Stimulated activated CD8-positive, alpha-beta memory T cell treated with anti-CD3 and anti-CD28 coated beads, Interleukin-2, amount 100 ng/mL, for 1 hour (primary cell): ENCODE measurements at regions not wholly inside any gene's neighbourhood (a gene's known extent, or its start where the extent isn't known, plus 50 kb on each side); places are given as distances from the start of the nearest gene placed in this dataset.

Experiments
- DNase-seq, 2 donors: peaks; one replicate each; pipeline ENCODE4 v3.0.0-alpha.2; 2020; ENCODE audit warnings: low read depth in 2 of 2

- no peak for DNase-seq
Observed at GRCh38 chr6:10248378-10248843, 166.5 kb downstream of the TFAP2A start.

- no peak for DNase-seq
Observed at GRCh38 chr6:10237298-10238038, 177.4 kb downstream of the TFAP2A start.

- DNase-seq: no peak
Observed at GRCh38 chr6:10235344-10235743, 179.5 kb downstream of the TFAP2A start.

- no peak for DNase-seq
Observed at GRCh38 chr6:10230531-10230930, 184.3 kb downstream of the TFAP2A start.

GRCh38 chr6:10223841-10224240, 191.0 kb downstream of the TFAP2A start:
- no peak for DNase-seq

- DNase-seq: no peak
Observed at GRCh38 chr6:10221178-10221577, 193.7 kb downstream of the TFAP2A start.

GRCh38 chr6:10219510-10219909, 195.4 kb downstream of the TFAP2A start:
- DNase-seq: no peak

GRCh38 chr6:10217111-10217510, 197.8 kb downstream of the TFAP2A start:
- DNase-seq: no peak

GRCh38 chr6:10215326-10216110, 199.4 kb downstream of the TFAP2A start:
- no peak for DNase-seq

GRCh38 chr6:10210052-10210451, 204.8 kb downstream of the TFAP2A start:
- no peak for DNase-seq

- DNase-seq: no peak
Observed at GRCh38 chr6:10205892-10206291, 209.0 kb downstream of the TFAP2A start.

GRCh38 chr6:10205120-10205519, 209.8 kb downstream of the TFAP2A start:
- DNase-seq: no peak

- DNase-seq: no peak
Observed at GRCh38 chr6:10203651-10204050, 211.2 kb downstream of the TFAP2A start.

GRCh38 chr6:10202581-10202980, 212.3 kb downstream of the TFAP2A start:
- no peak for DNase-seq

GRCh38 chr6:10201606-10202510, 213.0 kb downstream of the TFAP2A start:
- no peak for DNase-seq

- DNase-seq: no peak
Observed at GRCh38 chr6:10196090-10196489, 218.8 kb downstream of the TFAP2A start.

GRCh38 chr6:10194816-10195672, 219.8 kb downstream of the TFAP2A start:
- DNase-seq: no peak

GRCh38 chr6:10193321-10193720, 221.6 kb downstream of the TFAP2A start:
- DNase-seq: no peak

GRCh38 chr6:10190042-10190441, 224.8 kb downstream of the TFAP2A start:
- no peak for DNase-seq

GRCh38 chr6:10184371-10185227, 230.3 kb downstream of the TFAP2A start:
- DNase-seq: no peak
